ENCODE measurements at regions not wholly inside any gene's neighbourhood (a gene's known extent, or its start where the extent isn't known, plus 50 kb on each side); places are given as distances from the start of the nearest gene placed in this dataset.

GRCh38 chr2:60353406-60353800 is 200.1 kb downstream of the BCL11A start:
- no peaks in the 10 kb centered on the region for H3K36me3 Mint-ChIP-seq (ENCODE audit: insufficient read depth, unreplicated experiment)
- no TSS peak for BruUV-seq (replicated peaks)
- TF ChIP-seq CTCF (IDR thresholded peaks at IDR 0.05; ENCODE audit: unreplicated experiment), result no peak
- H3K4me3 Mint-ChIP-seq (ENCODE audit: low read depth, unreplicated experiment), result no peak overlapping the region
- peaks cover 60% of the 10 kb centered on the region for H3K27me3 Mint-ChIP-seq (ENCODE audit: unreplicated experiment)
- intact Hi-C loops (cut with micrococcal nuclease; ENCODE audit: unreplicated experiment), result no loop called here
- H3K9me3 Mint-ChIP-seq (ENCODE audit: low read depth, unreplicated experiment), result no peaks in the 10 kb centered on the region
- H3K4me1 Mint-ChIP-seq (ENCODE audit: low read depth, unreplicated experiment), result no peaks in the 10 kb centered on the region
- DNase-seq, result no peak
- CTCF ChIA-PET, result no interaction called here
- no peak overlapping the region for H3K27ac Mint-ChIP-seq (ENCODE audit: unreplicated experiment)

GRCh38 chr2:60352491-60353405 is 200.7 kb downstream of the BCL11A start:
- BruUV-seq (replicated peaks), result no TSS peak
- CTCF ChIA-PET, result no interaction called here
- Mint-ChIP-seq H3K9me3 (ENCODE audit: low read depth, unreplicated experiment) (no peaks in the 10 kb centered on the region), H3K4me1 (ENCODE audit: low read depth, unreplicated experiment) (no peaks in the 10 kb centered on the region), H3K27ac (ENCODE audit: unreplicated experiment) (no peak overlapping the region), H3K27me3 (ENCODE audit: unreplicated experiment) (peaks cover 60% of the 10 kb centered on the region), H3K36me3 (ENCODE audit: insufficient read depth, unreplicated experiment) (no peaks in the 10 kb centered on the region), H3K4me3 (ENCODE audit: low read depth, unreplicated experiment) (no peak overlapping the region)
- DNase-seq, result no peak
- intact Hi-C loops (cut with micrococcal nuclease; ENCODE audit: unreplicated experiment), result no loop called here
- no peak for TF ChIP-seq CTCF (IDR thresholded peaks at IDR 0.05; ENCODE audit: unreplicated experiment)

- Mint-ChIP-seq H3K4me1 (ENCODE audit: low read depth, unreplicated experiment) (no peaks in the 10 kb centered on the region), H3K36me3 (ENCODE audit: insufficient read depth, unreplicated experiment) (no peaks in the 10 kb centered on the region), H3K27me3 (ENCODE audit: unreplicated experiment) (peaks cover 56% of the 10 kb centered on the region), H3K27ac (ENCODE audit: unreplicated experiment) (no peak overlapping the region), H3K9me3 (ENCODE audit: low read depth, unreplicated experiment) (no peaks in the 10 kb centered on the region), H3K4me3 (ENCODE audit: low read depth, unreplicated experiment) (no peak overlapping the region)
- TF ChIP-seq CTCF (IDR thresholded peaks at IDR 0.05; ENCODE audit: unreplicated experiment), result no peak
- CTCF ChIA-PET, result no interaction called here
- intact Hi-C loops (cut with micrococcal nuclease; ENCODE audit: unreplicated experiment), result no loop called here
- BruUV-seq (replicated peaks), result no TSS peak
- no peak for DNase-seq
Observed at GRCh38 chr2:60351802-60352201, 201.7 kb downstream of the BCL11A start.

GRCh38 chr2:60351321-60351720 is 202.1 kb downstream of the BCL11A start:
- H3K4me1 Mint-ChIP-seq (ENCODE audit: low read depth, unreplicated experiment), result no peaks in the 10 kb centered on the region
- DNase-seq, result no peak
- BruUV-seq (replicated peaks), result no TSS peak
- no peaks in the 10 kb centered on the region for H3K36me3 Mint-ChIP-seq (ENCODE audit: insufficient read depth, unreplicated experiment)
- TF ChIP-seq CTCF (IDR thresholded peaks at IDR 0.05; ENCODE audit: unreplicated experiment), result no peak
- CTCF ChIA-PET, result no interaction called here
- no peak overlapping the region for H3K4me3 Mint-ChIP-seq (ENCODE audit: low read depth, unreplicated experiment)
- H3K9me3 Mint-ChIP-seq (ENCODE audit: low read depth, unreplicated experiment), result no peaks in the 10 kb centered on the region
- H3K27me3 Mint-ChIP-seq (ENCODE audit: unreplicated experiment), result peaks cover 51% of the 10 kb centered on the region
- intact Hi-C loops (cut with micrococcal nuclease; ENCODE audit: unreplicated experiment), result no loop called here
- no peak overlapping the region for H3K27ac Mint-ChIP-seq (ENCODE audit: unreplicated experiment)

Data from Calu3 (cell line).